ENCODE measurements at regions not wholly inside any gene's neighbourhood (a gene's known extent, or its start where the extent isn't known, plus 50 kb on each side); places are given as distances from the start of the nearest gene placed in this dataset.

- H2AFZ ChIP-seq, result no peak overlapping the region
- H3K79me2 ChIP-seq (ENCODE audit: insufficient read depth), result no peaks in the 10 kb centered on the region
- H3K36me3 ChIP-seq (ENCODE audit: low read depth), result no peaks in the 10 kb centered on the region
- no peaks in the 10 kb centered on the region for H3K9me2 ChIP-seq (ENCODE audit: insufficient read depth)
- no peak overlapping the region for H3K4me2 ChIP-seq (ENCODE audit: unreplicated experiment)
- in situ Hi-C loops (cut with MboI), result no loop called here
- no peaks in the 10 kb centered on the region for H4K20me1 ChIP-seq (ENCODE audit: insufficient read depth)
- whole genome bisulfite sequencing, 2 experiments (ENCODE audit: low coverage in 1 of 2, low lambda C conversion rate in 2 of 2, missing lambda C conversion rate in 2 of 2), result 86 to 92% methylated on average over 13 of the region's 13 CpGs
- no peak for TF ChIP-seq EZH2 (IDR thresholded peaks at IDR 0.05; ENCODE audit: insufficient read depth, poor library complexity, severe bottlenecking)
- TF ChIP-seq EZH2phosphoT487 (IDR thresholded peaks at IDR 0.05; ENCODE audit: insufficient read depth, low read depth), result no peak
- no peak overlapping the region for H3K9ac ChIP-seq
- H3K9me3 ChIP-seq (ENCODE audit: low read depth), result no peaks in the 10 kb centered on the region
- H3K4me1 ChIP-seq (ENCODE audit: insufficient read depth), result peaks cover 22% of the 10 kb centered on the region
- peaks cover 23% of the 10 kb centered on the region for H3F3A ChIP-seq (ENCODE audit: insufficient read depth)
- no peak overlapping the region for H3K4me3 ChIP-seq
- no peak overlapping the region for H3K27ac ChIP-seq
- no peaks in the 10 kb centered on the region for H3K27me3 ChIP-seq (replicated peaks; ENCODE audit: insufficient read depth)
- DNase-seq, result no peak
These were observed 67.1 kb upstream of the DUSP5 start for GRCh38 chr10:110430340-110431273.

- Histone ChIP-seq H4K20me1 (ENCODE audit: insufficient read depth) (no peaks in the 10 kb centered on the region), H3K36me3 (ENCODE audit: low read depth) (no peaks in the 10 kb centered on the region), H3K9ac (no peak overlapping the region), H3K79me2 (ENCODE audit: insufficient read depth) (no peaks in the 10 kb centered on the region), H3K27me3 (replicated peaks; ENCODE audit: insufficient read depth) (no peaks in the 10 kb centered on the region), H3K9me3 (ENCODE audit: low read depth) (no peaks in the 10 kb centered on the region), H3K27ac (no peak overlapping the region), H2AFZ (no peak overlapping the region), H3K4me2 (ENCODE audit: unreplicated experiment) (no peak overlapping the region), H3K4me3 (no peak overlapping the region), H3F3A (ENCODE audit: insufficient read depth) (peaks cover 14% of the 10 kb centered on the region), H3K4me1 (ENCODE audit: insufficient read depth) (peaks cover 13% of the 10 kb centered on the region), H3K9me2 (ENCODE audit: insufficient read depth) (no peaks in the 10 kb centered on the region)
- WGBS, 2 experiments (ENCODE audit: low coverage in 1 of 2, low lambda C conversion rate in 2 of 2, missing lambda C conversion rate in 2 of 2), result 72 to 76% methylated on average over 7 of the region's 7 CpGs
- no peak for DNase-seq
- in situ Hi-C loops (cut with MboI), result no loop called here
- no peak for TF ChIP-seq EZH2phosphoT487 (IDR thresholded peaks at IDR 0.05; ENCODE audit: insufficient read depth, low read depth)
- TF ChIP-seq EZH2 (IDR thresholded peaks at IDR 0.05; ENCODE audit: insufficient read depth, poor library complexity, severe bottlenecking), result no peak
These were observed 66.0 kb upstream of the DUSP5 start for GRCh38 chr10:110431659-110432058.

GRCh38 chr10:110432084-110432483 is 65.6 kb upstream of the DUSP5 start:
- Histone ChIP-seq H3K4me3 (no peak overlapping the region), H3K27ac (no peak overlapping the region), H3K4me2 (ENCODE audit: unreplicated experiment) (no peak overlapping the region), H3K36me3 (ENCODE audit: low read depth) (no peaks in the 10 kb centered on the region), H3K9ac (no peak overlapping the region), H3F3A (ENCODE audit: insufficient read depth) (peaks cover 10% of the 10 kb centered on the region), H3K4me1 (ENCODE audit: insufficient read depth) (peaks cover 9% of the 10 kb centered on the region), H2AFZ (no peak overlapping the region), H3K79me2 (ENCODE audit: insufficient read depth) (no peaks in the 10 kb centered on the region), H4K20me1 (ENCODE audit: insufficient read depth) (no peaks in the 10 kb centered on the region), H3K9me2 (ENCODE audit: insufficient read depth) (no peaks in the 10 kb centered on the region), H3K9me3 (ENCODE audit: low read depth) (no peaks in the 10 kb centered on the region), H3K27me3 (replicated peaks; ENCODE audit: insufficient read depth) (no peaks in the 10 kb centered on the region)
- in situ Hi-C loops (cut with MboI), result no loop called here
- TF ChIP-seq EZH2phosphoT487 (IDR thresholded peaks at IDR 0.05; ENCODE audit: insufficient read depth, low read depth) (no peak), EZH2 (IDR thresholded peaks at IDR 0.05; ENCODE audit: insufficient read depth, poor library complexity, severe bottlenecking) (no peak)
- no peak for DNase-seq
- WGBS, 2 experiments (ENCODE audit: low coverage in 1 of 2, low lambda C conversion rate in 2 of 2, missing lambda C conversion rate in 2 of 2), result 75 to 79% methylated on average over 4 of the region's 4 CpGs

- Histone ChIP-seq H3K9me2 (ENCODE audit: insufficient read depth) (no peaks in the 10 kb centered on the region), H3K9ac (no peak overlapping the region), H3K4me2 (ENCODE audit: unreplicated experiment) (no peak overlapping the region), H3K27me3 (replicated peaks; ENCODE audit: insufficient read depth) (no peaks in the 10 kb centered on the region), H2AFZ (no peak overlapping the region), H3K4me1 (ENCODE audit: insufficient read depth) (peaks cover 6% of the 10 kb centered on the region; the same call in 1 of the 2 replicates), H3F3A (ENCODE audit: insufficient read depth) (peaks cover under 1% of the 10 kb centered on the region; the same call in 1 of the 2 replicates), H3K79me2 (ENCODE audit: insufficient read depth) (no peaks in the 10 kb centered on the region), H3K9me3 (ENCODE audit: low read depth) (no peaks in the 10 kb centered on the region), H3K36me3 (ENCODE audit: low read depth) (no peaks in the 10 kb centered on the region), H3K27ac (no peak overlapping the region), H3K4me3 (no peak overlapping the region), H4K20me1 (ENCODE audit: insufficient read depth) (no peaks in the 10 kb centered on the region)
- DNase-seq, result no peak
- in situ Hi-C loops (cut with MboI), result no loop called here
- TF ChIP-seq EZH2phosphoT487 (IDR thresholded peaks at IDR 0.05; ENCODE audit: insufficient read depth, low read depth) (no peak), EZH2 (IDR thresholded peaks at IDR 0.05; ENCODE audit: insufficient read depth, poor library complexity, severe bottlenecking) (no peak)
- WGBS, 2 experiments (ENCODE audit: low coverage in 1 of 2, low lambda C conversion rate in 2 of 2, missing lambda C conversion rate in 2 of 2), result 92 to 93% methylated on average over 4 of the region's 4 CpGs
These were observed 64.7 kb upstream of the DUSP5 start for GRCh38 chr10:110432814-110433565.

Measured in GM23248 (cell line).